ENCODE measurements at regions not wholly inside any gene's neighbourhood (a gene's known extent, or its start where the extent isn't known, plus 50 kb on each side); places are given as distances from the start of the nearest gene placed in this dataset.

GRCh38 chr4:129352480-129352879, 256.5 kb downstream of the C4orf33 start:
- no peak for TF ChIP-seq CTCF (IDR thresholded peaks at IDR 0.05; ENCODE audit: borderline replicate concordance, extremely low read depth, low read length, poor library complexity, severe bottlenecking)
- TF ChIP-seq EZH2 (IDR thresholded peaks at IDR 0.05; ENCODE audit: borderline replicate concordance, low read depth, low read length, severe bottlenecking), result no peak

All from DND-41 (cell line).